K562 (cell line): ENCODE measurements at regions not wholly inside any gene's neighbourhood (a gene's known extent, or its start where the extent isn't known, plus 50 kb on each side); places are given as distances from the start of the nearest gene placed in this dataset.

Source experiments
- BRF2 ChIP-seq: IDR thresholded peaks from 3 replicates; pipeline ENCODE4 v1.6.1; 2011; ENCODE audit warnings: borderline replicate concordance, mild to moderate bottlenecking; ENCODE audit not compliant: insufficient read length, insufficient read depth
- ELK3 ChIP-seq: fragments of 450-650 bp; formaldehyde crosslinking; IDR thresholded peaks from 2 replicates; pipeline ENCODE4 v1.4.0; 2020; ENCODE audit warnings: mild to moderate bottlenecking
- MLX ChIP-seq, 2 experiments: fragments of 450-650 bp in 1 of 2; sonication (generic) in 1 of 2; formaldehyde crosslinking; conservative IDR thresholded peaks; 2 replicates each; pipeline versions ENCODE4 v1.4.0 to v1.8.1; 2020 to 2022; ENCODE audit warnings: mild to moderate bottlenecking in 1 of 2, missing genetic modification reagents in 1 of 2
- RAD21 ChIP-seq, 2 experiments: fragments of 250-450 bp in 1 of 2; fragments of 450-650 bp in 1 of 2; sonication (Bioruptor Pico) in 1 of 2; formaldehyde crosslinking in 1 of 2; IDR thresholded peaks in 1 of 2; conservative IDR thresholded peaks in 1 of 2; 2 replicates each; pipeline versions ENCODE4 v1.4.0 to v1.8.0; 2020 to 2022; ENCODE audit warnings: mild to moderate bottlenecking in 2 of 2, moderate library complexity in 1 of 2
- ZNF407 ChIP-seq: fragments of 450-650 bp; IDR thresholded peaks from 2 replicates; pipeline ENCODE4 v1.6.1; 2016; ENCODE audit warnings: low read depth
- TF ChIP-seq, protein P1 (sequence below), 2 experiments: fragments of 450-650 bp; conservative IDR thresholded peaks; 2 replicates each; pipeline ENCODE4 v1.6.1; 2017; ENCODE audit warnings: mild to moderate bottlenecking in 2 of 2, moderate library complexity in 2 of 2

DNA sequence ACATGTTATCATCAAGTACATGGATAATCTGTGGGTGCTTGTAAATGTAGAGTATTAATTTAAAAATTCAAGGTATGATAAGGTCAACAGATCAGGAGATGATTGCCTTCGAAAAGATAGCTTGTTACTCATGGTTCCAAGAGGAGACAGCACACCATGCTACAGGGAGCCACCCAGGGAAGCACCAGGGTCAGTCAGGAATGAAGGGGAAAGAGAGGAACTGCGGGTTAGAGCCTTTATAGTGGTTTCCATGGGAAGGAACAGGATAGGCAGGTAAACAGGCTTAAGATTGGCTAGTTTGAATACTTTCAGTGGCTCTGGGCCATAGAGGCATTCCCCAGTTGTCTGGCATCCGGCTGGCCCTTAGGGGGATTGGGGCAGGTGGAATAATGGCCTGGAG is 74.2 kb upstream of the SERTM1 start (continued):
- TF ChIP-seq ZNF407 (no peak), RAD21 (CRISPR knock-in tag; conservative IDR thresholded peaks at IDR 0.05 in 1 of 2, IDR thresholded peaks at IDR 0.05 in 1 of 2) (no peak), BRF2 (no peak), MLX (CRISPR knock-in tag; conservative IDR thresholded peaks at IDR 0.05) (no peak), ELK3 (CRISPR knock-in tag) (no peak)
- TF ChIP-seq, protein P1, sequence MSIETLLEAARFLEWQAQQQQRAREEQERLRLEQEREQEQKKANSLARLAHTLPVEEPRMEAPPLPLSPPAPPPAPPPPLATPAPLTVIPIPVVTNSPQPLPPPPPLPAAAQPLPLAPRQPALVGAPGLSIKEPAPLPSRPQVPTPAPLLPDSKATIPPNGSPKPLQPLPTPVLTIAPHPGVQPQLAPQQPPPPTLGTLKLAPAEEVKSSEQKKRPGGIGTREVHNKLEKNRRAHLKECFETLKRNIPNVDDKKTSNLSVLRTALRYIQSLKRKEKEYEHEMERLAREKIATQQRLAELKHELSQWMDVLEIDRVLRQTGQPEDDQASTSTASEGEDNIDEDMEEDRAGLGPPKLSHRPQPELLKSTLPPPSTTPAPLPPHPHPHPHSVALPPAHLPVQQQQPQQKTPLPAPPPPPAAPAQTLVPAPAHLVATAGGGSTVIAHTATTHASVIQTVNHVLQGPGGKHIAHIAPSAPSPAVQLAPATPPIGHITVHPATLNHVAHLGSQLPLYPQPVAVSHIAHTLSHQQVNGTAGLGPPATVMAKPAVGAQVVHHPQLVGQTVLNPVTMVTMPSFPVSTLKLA (conservative IDR thresholded peaks at IDR 0.05): no peak
